Islet precursor cell (in vitro differentiated cells): ENCODE measurements at regions not wholly inside any gene's neighbourhood (a gene's known extent, or its start where the extent isn't known, plus 50 kb on each side); places are given as distances from the start of the nearest gene placed in this dataset.

Experiments used
- DNase-seq: peaks from one replicate; pipeline ENCODE4 v3.0.0-alpha.2; 2018

- no peak for DNase-seq
Measured at GRCh38 chr3:42037318-42037945, 53.7 kb upstream of the TRAK1 start.

GRCh38 chr3:42036483-42036823 lies 54.7 kb upstream of the TRAK1 start:
- DNase-seq = peak; percentile 85

- DNase-seq = peak; percentile 76
Measured at GRCh38 chr3:42035816-42036482, 55.2 kb upstream of the TRAK1 start.

GRCh38 chr3:42035007-42035406 lies 56.1 kb upstream of the TRAK1 start:
- no peak for DNase-seq

DNA sequence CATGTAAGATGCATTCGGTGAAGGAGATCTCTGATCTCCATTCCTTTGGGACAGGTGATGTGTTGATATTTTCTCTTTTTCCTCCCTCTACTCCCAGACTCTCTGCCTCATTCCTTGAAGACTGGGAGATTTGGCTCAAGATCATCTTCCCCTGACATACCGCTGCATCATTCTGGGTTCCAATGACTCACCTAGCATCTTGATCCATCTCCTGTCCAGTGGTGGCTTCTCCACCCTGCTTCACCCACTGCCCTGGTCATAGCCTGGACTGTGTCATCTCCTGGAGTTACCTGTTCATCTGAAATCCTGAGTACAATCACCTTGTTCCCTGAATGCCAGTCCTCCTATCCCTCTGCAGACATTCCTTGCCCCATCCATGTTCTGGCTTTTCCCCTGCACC lies 57.4 kb upstream of the TRAK1 start:
- no peak for DNase-seq

DNA sequence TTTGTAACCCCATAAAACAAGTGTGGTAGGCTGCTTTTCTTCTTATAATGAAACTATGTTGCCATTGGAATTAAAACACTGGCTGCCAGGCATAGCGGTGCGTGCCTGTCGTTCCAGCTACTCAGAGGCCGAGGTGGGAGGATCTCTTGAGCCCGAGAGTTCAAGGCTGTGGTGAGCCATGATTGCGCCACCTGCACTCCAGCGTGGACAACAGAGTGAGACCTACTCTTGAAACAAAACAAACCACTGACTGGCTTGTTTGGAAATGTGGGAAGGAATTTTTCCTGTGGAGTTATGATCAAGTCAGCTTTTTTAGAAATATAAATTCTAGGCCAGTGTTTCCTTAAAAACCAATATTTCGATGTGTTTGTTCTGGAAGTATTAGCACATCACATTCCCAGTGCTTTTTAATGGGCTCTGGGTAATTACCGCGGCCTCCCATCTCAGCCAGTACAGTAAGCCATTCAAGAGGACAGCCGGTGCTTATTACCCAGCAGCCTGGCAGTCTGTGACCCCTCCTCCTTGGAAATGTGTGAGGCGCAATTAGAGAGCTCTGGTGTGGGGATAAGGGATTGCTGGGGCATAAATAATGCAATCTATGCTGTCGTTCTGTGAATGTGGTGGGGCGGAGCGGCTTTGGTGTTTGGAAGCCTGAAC lies 58.3 kb upstream of the TRAK1 start:
- DNase-seq = peak; percentile 89

DNA sequence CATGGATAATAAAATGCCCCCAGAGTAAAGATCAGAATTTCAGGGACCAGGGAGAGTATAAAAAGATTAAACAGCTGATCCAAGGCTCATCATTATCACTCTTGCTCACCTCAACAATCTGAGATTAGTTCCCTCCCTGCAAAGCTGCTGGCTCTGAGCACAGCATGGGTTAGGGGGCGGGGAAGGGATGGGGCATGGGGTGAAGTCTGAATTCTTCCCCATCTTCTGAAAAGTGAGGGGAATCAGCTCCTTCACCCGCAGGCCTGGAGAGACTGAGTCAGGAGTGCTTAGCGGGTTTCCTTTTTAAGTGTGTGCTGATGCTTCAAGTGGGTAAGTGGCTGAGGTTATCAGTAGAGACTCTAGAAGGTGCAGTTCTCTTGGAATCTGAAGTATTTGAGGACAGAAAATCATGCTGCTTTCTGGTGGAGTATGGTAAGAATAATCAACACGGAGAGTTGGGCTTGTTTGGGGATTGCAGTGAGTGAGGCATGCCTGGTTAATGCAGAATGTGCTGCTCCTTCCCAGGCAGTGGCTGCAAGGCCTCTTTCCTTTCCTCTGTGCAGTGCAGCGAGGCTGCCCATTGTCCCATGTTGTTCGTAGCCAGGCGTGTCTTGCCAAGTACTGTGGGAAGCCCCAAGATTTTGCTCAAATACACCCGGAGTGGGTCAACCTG lies 59.2 kb upstream of the TRAK1 start:
- DNase-seq = peak; percentile 82

- no peak for DNase-seq
Measured at GRCh38 chr3:42028474-42028873, 62.7 kb upstream of the TRAK1 start.

DNA sequence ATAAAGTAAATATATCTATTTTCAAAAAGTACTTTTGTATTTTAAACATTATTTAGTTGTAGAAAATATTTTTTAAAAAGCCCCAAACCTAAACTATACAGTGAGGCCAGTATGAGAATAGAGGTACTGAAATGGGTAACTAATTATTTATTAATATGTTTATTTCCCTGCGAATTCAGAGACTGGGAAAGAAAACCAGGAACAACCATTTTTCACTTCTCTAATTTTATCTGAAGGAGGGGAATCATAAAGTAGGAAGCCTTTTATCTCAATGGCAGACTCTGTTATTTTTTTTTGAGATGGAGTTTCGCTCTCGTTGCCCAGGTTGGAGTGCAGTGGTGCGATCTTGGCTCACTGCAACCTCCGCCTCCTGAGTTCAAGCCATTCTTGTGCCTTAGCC lies 63.6 kb upstream of the TRAK1 start:
- DNase-seq = no peak

GRCh38 chr3:42025370-42026138 lies 63.7 kb upstream of the ULK4 start:
- DNase-seq = peak; percentile 97

DNA sequence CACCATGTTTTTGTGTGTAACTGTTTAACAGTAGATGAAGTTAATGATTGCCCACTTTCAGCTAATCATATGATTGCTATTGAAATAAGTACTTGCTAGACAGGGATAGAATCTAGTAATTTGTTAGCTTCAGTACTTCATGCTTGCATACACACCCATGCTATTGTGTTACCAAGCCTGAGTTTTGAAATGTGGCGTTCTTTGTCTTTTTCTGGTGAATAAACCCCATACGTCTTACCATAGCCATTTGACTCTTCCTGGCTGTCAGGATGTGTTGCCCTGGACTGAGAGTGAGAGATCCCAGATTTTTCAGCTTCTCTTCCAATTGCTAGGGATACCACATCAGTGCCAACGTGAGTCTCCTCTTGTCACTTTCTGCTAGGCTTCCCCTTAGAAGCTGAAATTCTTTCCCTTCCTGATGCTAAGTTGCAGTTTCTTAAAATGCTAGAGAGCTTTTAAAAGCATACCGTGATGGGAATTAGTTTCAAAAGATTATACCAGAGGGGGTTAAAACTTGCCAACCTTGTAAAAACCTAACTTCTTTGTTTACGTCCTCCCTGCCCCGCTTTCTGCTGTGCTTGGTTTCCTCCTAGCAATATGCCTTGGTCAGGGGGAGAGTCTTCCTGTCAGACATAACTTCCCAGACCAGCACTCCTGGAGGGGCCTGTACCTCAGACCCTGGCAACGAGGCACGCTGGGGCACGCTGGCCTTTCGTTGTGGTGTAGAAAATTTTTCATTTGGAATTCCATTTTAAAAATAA lies 62.9 kb upstream of the ULK4 start:
- DNase-seq = peak; percentile 68

DNA sequence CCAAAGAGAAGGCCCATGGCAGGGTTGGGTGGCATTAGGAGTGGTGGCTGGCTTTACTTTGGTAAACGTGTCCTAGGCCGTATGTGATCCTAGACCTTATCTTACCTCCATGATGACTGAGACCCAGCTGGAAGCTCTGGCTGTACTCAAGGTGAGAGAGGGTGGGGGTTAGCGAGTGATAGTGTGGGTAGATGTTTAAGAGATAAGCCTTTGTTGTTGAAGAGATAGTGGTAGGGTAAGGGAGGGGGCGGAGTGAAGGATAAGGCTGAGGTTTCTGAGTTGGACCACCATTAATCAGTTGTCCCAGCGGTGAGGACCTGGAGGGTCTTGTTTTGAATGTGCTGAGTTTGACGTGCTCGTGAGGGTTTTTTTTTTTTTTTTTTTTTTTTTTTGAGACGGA lies 61.5 kb upstream of the ULK4 start:
- no peak for DNase-seq

DNA sequence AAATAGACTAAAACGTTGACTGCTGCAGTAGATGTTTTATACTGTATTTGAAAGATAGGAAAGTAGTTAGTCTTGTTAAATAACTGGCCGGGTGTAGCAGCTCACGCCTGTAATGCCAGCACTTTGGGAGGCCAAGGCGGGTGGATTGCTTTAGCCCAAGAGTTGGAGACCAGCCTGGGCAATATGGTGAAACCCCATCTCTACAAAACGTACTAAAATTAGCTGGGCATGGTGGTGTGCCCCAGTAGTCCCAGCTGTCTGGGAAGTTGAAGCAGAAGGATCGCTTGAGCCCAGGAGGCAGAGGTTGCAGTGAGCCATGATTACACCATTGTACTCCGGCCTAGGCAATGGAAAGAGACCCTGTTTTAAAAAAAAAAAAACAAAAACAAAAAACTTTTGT lies 60.5 kb upstream of the ULK4 start:
- no peak for DNase-seq

DNA sequence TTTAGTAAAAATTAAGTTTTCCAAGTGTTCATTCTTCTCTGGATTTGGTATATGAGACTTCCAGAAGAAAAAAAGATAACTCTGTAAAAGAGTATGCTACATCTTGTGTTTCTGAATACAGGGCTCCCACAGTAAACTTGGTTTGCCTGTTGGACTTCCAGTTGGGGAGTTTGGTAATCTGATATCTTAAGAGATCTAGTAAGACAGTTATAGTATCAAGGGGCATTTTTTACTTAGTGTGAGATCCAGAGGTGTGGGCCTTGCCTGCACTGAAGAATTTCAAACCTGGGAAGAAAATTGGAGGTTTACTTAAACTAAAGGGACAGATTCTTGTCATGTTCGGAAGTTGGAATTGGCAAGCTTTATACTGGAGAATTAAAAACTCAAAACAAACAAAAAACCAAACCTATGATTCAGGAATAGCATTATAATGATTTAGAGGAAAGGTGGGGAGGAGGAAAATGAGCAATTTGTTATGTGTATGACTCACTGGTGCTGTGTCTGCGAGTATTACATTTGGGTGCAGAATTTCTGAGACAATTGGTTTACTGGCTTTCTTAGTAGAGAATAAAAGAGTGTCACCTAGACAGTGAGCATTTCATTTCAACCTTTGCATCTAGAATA lies 58.9 kb upstream of the ULK4 start:
- DNase-seq = no peak

DNA sequence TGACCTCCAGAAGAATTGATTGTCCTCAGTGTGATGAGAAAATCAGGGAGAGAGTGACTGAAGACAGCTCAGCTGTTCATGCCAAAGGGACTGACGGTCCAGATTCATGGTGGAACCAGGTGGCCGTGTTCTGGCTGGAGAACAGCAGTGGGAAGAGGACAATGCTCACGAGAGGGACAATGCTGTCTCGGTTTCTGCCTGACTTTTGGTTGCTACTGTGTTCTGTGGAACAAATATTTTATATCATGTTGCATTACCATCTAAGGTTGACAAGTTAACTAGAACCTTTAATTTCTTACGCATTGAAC lies 58.0 kb upstream of the ULK4 start:
- no peak for DNase-seq

DNA sequence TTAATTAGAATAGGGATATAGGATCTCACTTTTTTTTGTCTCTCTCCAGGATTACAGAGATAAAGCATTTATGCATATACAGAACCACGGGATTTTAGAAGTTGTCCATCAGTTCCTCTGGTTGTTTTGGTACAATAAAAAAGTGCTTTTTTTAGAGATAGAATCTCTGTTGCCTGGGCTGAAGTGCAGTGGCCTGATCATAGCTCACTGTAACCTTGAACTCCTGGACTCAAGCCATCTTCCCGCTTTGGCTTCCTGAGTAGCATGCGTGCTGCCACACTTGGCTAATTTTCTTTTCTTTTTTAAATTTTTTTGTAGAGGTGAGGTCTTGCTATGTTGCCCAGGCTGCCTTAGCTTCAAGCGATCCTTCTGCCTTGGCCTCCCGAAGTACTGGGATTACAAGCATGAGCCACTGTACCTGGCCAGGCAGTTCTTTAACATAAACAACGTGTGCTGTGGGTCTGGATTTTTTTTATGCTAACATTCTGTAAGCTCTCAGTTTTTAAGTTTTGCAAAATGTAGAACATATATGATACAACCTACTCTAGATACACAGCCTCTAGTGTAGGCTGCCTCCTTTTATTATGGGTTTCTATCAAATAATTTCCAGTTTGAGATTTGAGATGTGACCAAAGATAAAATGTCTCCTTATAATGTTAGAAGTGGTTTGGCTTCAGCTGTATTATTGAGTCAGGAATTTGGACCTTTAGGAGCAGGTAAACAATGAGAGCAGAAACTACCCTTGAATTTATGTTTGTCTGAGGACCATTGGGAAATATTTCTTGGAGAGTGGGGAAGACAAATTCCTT lies 57.4 kb upstream of the ULK4 start:
- DNase-seq = no peak

DNA sequence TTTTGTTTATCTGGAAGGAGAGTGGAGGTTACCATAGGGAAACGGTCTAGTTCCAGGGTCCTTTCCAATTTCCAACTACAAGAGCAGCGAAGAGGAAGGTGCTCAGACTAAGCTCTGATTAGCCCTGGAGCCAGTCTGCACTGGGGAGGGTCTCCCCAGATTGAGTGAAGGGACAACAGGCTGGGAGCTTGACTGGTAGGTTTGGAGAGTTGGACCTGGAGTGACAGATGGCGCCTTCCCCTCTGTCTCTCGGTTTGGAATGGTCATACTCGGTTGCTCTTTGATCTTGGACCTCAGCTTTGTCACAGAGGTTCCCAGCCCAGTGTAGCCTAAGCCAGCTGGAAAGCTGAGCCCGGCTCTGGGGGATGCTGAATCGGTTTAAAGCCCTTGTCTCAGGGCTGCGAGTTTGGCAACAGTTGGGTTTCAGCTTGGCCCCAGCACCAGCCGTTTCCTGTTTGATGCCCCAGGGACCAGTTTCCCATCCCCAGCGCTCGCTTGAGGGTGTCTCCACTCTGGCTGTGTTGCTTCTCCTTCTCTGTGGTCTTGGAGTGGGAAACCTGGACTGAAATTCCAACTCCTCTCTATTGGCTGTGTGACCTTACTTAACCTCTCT lies 53.1 kb upstream of the ULK4 start:
- DNase-seq = no peak

GRCh38 chr3:42014458-42014920 lies 52.6 kb upstream of the ULK4 start:
- no peak for DNase-seq

- DNase-seq = no peak
Measured at GRCh38 chr3:42013691-42014457, 52.0 kb upstream of the ULK4 start.
